GM23248 (cell line): ENCODE measurements at regions not wholly inside any gene's neighbourhood (a gene's known extent, or its start where the extent isn't known, plus 50 kb on each side); places are given as distances from the start of the nearest gene placed in this dataset.

Source experiments
- EZH2 ChIP-seq: fragments of 200-600 bp; sonication (generic); IDR thresholded peaks from 2 replicates; pipeline ENCODE4 v1.6.1; 2018; ENCODE audit warnings: antibody characterized with exemption, mild to moderate bottlenecking; ENCODE audit not compliant: insufficient read depth, poor library complexity, severe bottlenecking
- EZH2phosphoT487 ChIP-seq: fragments of 200-600 bp; sonication (generic); IDR thresholded peaks from 2 replicates; pipeline ENCODE4 v1.6.1; 2018; ENCODE audit warnings: antibody characterized with exemption, moderate library complexity, mild to moderate bottlenecking, low read depth; ENCODE audit not compliant: insufficient read depth

DNA sequence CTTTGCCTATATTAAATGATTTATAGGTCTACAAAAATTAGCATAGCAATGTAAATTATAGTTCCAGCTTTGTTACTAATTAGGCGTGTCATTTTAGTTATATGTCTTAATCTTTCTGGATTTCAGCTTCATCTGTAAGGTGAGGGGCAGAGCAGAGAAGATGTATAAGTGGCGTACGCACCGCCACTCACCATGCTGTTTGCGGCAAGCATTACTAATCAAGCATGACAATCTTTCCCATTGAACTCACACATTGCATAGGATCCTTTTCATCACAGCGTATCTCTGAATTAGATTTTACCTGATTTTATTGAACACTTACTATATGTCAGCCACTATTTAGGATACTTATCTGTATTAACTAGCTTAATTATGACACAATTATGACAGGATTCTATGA lies 183.6 kb upstream of the DLGAP1 start:
- TF ChIP-seq EZH2 = no peak
- no peak for TF ChIP-seq EZH2phosphoT487
